Endothelial cell of umbilical vein (primary cell): ENCODE measurements at regions not wholly inside any gene's neighbourhood (a gene's known extent, or its start where the extent isn't known, plus 50 kb on each side); places are given as distances from the start of the nearest gene placed in this dataset.

Experiments used
- BruUV-seq: library from RNA; stranded (reverse); fragments of 400-500 nt; replicated peaks from 2 replicates; lab custom pipeline; 2021; lab: Mats Ljungman, UMichigan
- CTCF ChIA-PET: fragments of 300-600, 350-600 bp; sonication (Branson Sonifier 250); formaldehyde crosslinking; loops from one replicate; lab custom pipeline; 2021; ENCODE audit warnings: antibody characterized with exemption, inconsistent platforms; lab: Charles Lee
- POLR2A ChIA-PET: fragments of 300-600, 350-600 bp; sonication (Branson Sonifier 250); formaldehyde crosslinking; loops from one replicate; lab custom pipeline; 2021; ENCODE audit warnings: antibody characterized with exemption, inconsistent platforms; lab: Charles Lee
- DNase-seq: peaks from one replicate; pipeline ENCODE4 v3.0.0-alpha.2; 2011; ENCODE audit warnings: low read depth, low spot score
- FAIRE-seq: peaks from 2 replicates; lab custom pipeline; 2011; peaks lifted over from hg19 to GRCh38; lab: Jason Lieb, UNC
- H2AFZ ChIP-seq: 2 replicates; pipeline ENCODE4 v1.6.0; 2012; ENCODE audit warnings: low read depth, low read length, control low read depth, inconsistent platforms
- H3K27ac ChIP-seq: 2 replicates; pipeline ENCODE4 v1.5.1; 2011; ENCODE audit warnings: low read depth, mild to moderate bottlenecking, control low read depth, low read length, moderate library complexity; ENCODE audit not compliant: insufficient read depth
- H3K27me3 ChIP-seq, 2 experiments: 2 replicates each; pipeline versions ENCODE4 v1.6.0 to v1.6.1; 2011; ENCODE audit warnings: low read length in 2 of 2, mixed read lengths in 1 of 2; ENCODE audit not compliant: control insufficient read depth in 2 of 2, insufficient read depth in 2 of 2
- H3K36me3 ChIP-seq, 2 experiments: 2 replicates in 1 of 2; 3 replicates in 1 of 2; pipeline ENCODE4 v1.5.1; 2011; ENCODE audit warnings: low read length in 2 of 2, mild to moderate bottlenecking in 1 of 2, moderate library complexity in 1 of 2; ENCODE audit not compliant: control insufficient read depth in 2 of 2, insufficient read depth in 2 of 2; ENCODE audit errors: extremely low read depth in 1 of 2
- H3K4me1 ChIP-seq: 3 replicates; pipeline ENCODE4 v1.5.1; 2011; ENCODE audit warnings: mild to moderate bottlenecking, low read length; ENCODE audit not compliant: control insufficient read depth, insufficient read depth; ENCODE audit errors: extremely low read depth
- H3K4me2 ChIP-seq: 2 replicates; pipeline ENCODE4 v1.6.1; 2011; ENCODE audit warnings: low read length, control low read depth, mixed read lengths; ENCODE audit not compliant: insufficient read depth
- H3K4me3 ChIP-seq, 3 experiments: fragments of 200-600 bp in 1 of 3; sonication (generic), shearing (Covaris generic) in 1 of 3; replicated peaks in 1 of 3; 2 replicates each; pipeline ENCODE4 v1.5.1; 2011 to 2016; ENCODE audit warnings: control low read depth in 3 of 3, low read length in 3 of 3, mild to moderate bottlenecking in 2 of 3, inconsistent platforms in 1 of 3, low read depth in 1 of 3, moderate library complexity in 1 of 3; ENCODE audit not compliant: insufficient read depth in 1 of 3
- H3K79me2 ChIP-seq: 2 replicates; pipeline ENCODE4 v1.6.0; 2012; ENCODE audit warnings: low read length, inconsistent platforms; ENCODE audit not compliant: control insufficient read depth, insufficient read depth
- H3K9ac ChIP-seq: replicated peaks from 2 replicates; pipeline ENCODE3; 2011; ENCODE audit warnings: low read length, control low read depth; ENCODE audit not compliant: insufficient read depth; ENCODE audit errors: extremely low read depth
- H3K9me1 ChIP-seq: replicated peaks from 3 replicates; pipeline ENCODE4 v1.6.0; 2011; ENCODE audit warnings: mild to moderate bottlenecking, low read length; ENCODE audit not compliant: control insufficient read depth, insufficient read depth; ENCODE audit errors: extremely low read depth
- H3K9me3 ChIP-seq: replicated peaks from 2 replicates; pipeline ENCODE4 v1.5.1; 2012; ENCODE audit warnings: low read length, inconsistent platforms; ENCODE audit not compliant: control insufficient read depth, insufficient read depth
- H4K20me1 ChIP-seq: replicated peaks from 2 replicates; pipeline ENCODE3; 2011; ENCODE audit warnings: mild to moderate bottlenecking, low read length; ENCODE audit not compliant: control insufficient read depth, insufficient read depth; ENCODE audit errors: extremely low read depth
- EZH2 ChIP-seq: IDR thresholded peaks from 2 replicates; pipeline ENCODE4 v1.6.1; 2012; ENCODE audit warnings: borderline replicate concordance, low read depth, mild to moderate bottlenecking, moderate library complexity, low read length, inconsistent platforms; ENCODE audit not compliant: severe bottlenecking
- FOS ChIP-seq: IDR thresholded peaks from 2 replicates; pipeline ENCODE4 v1.6.1; 2011; ENCODE audit warnings: mild to moderate bottlenecking, low read length, moderate library complexity, borderline replicate concordance; ENCODE audit not compliant: insufficient read depth
- GATA2 ChIP-seq: IDR thresholded peaks from 2 replicates; pipeline ENCODE4 v1.7.0; 2011; ENCODE audit warnings: low read depth, mild to moderate bottlenecking, moderate library complexity, mixed read lengths, low read length; ENCODE audit not compliant: insufficient read length, insufficient read depth
- JUN ChIP-seq: IDR thresholded peaks from 2 replicates; pipeline ENCODE4 v1.6.1; 2011; ENCODE audit warnings: borderline replicate concordance, low read depth; ENCODE audit not compliant: insufficient read length, insufficient read depth
- MYC ChIP-seq: IDR thresholded peaks from one replicate; pipeline ENCODE4 v1.6.1; 2011; ENCODE audit warnings: mild to moderate bottlenecking, low read depth, low read length
- POLR2A ChIP-seq: IDR thresholded peaks from 2 replicates; pipeline ENCODE4 v1.6.1; 2012; ENCODE audit warnings: low read depth, mild to moderate bottlenecking, control low read depth, low read length
- POLR2AphosphoS5 ChIP-seq: IDR thresholded peaks from 2 replicates; pipeline ENCODE4 v1.6.1; 2012; ENCODE audit warnings: low read depth, mild to moderate bottlenecking, control low read depth, low read length, moderate library complexity; ENCODE audit not compliant: insufficient read depth
- dilution Hi-C: fragments of 300-500 bp; cut with MboI; formaldehyde crosslinking; loops from one replicate; pipeline ENCODE4 v1.15.0; 2019; ENCODE audit warnings: low sequenced_read_pairs; ENCODE audit not compliant: extremely low pct_ligation_motif_present
- intact Hi-C: fragments of 100-400 bp; cut with micrococcal nuclease; formaldehyde crosslinking; loops from one replicate; pipeline ENCODE4 v1.10.0; 2022
- TF ChIP-seq, protein P1 (sequence below): IDR thresholded peaks from 2 replicates; pipeline ENCODE4 v1.6.1; 2011; ENCODE audit not compliant: insufficient read depth, insufficient read length
- TF ChIP-seq, protein P2 (sequence below), 2 donors: IDR thresholded peaks; 1 replicate in 1 of 2; 2 replicates in 1 of 2; pipeline ENCODE4 v1.5.1; 2011; ENCODE audit warnings: low read length in 2 of 2, mild to moderate bottlenecking in 2 of 2, moderate library complexity in 2 of 2, control low read depth in 1 of 2, inconsistent platforms in 1 of 2, low read depth in 1 of 2; ENCODE audit not compliant: insufficient read depth in 1 of 2; ENCODE audit errors: extremely low read depth in 1 of 2

DNA sequence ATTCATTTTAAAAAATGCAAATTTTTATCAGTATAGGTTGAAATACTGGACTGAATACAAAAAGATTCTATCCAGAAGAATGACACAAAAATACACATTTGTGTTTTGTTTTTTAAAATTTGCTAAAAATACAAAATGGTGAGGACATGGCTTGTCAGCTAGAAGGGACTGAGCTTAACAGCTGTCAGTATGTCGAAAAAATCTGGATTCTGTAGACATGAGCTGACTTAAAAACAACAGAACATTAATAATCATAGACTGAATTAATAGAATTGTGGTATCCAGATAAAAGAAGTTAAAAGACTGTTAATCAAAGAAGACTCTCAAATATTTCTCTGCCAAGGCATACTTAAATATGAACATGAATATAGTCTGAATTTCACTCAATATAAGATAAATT lies 244.9 kb upstream of the CBLB start:
- FAIRE-seq (no peak), DNase-seq (no peak)
- Histone ChIP-seq H3K9ac (no peak overlapping the region), H3K27ac (no peak overlapping the region), H3K4me2 (no peak overlapping the region), H3K9me3 (no peaks in the 10 kb centered on the region), H3K27me3 (no peaks in the 10 kb centered on the region), H2AFZ (no peak overlapping the region), H4K20me1 (no peaks in the 10 kb centered on the region), H3K4me3 (no peak overlapping the region), H3K36me3 (no peaks in the 10 kb centered on the region), H3K9me1 (no peaks in the 10 kb centered on the region), H3K79me2 (no peaks in the 10 kb centered on the region), H3K4me1 (no peaks in the 10 kb centered on the region)
- TF ChIP-seq GATA2 (no peak), POLR2AphosphoS5 (no peak), POLR2A (no peak), FOS (no peak), JUN (no peak), MYC (no peak), EZH2 (no peak)
- TF ChIP-seq, protein P1, sequence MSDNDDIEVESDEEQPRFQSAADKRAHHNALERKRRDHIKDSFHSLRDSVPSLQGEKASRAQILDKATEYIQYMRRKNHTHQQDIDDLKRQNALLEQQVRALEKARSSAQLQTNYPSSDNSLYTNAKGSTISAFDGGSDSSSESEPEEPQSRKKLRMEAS: no peak
- TF ChIP-seq, protein P2, sequence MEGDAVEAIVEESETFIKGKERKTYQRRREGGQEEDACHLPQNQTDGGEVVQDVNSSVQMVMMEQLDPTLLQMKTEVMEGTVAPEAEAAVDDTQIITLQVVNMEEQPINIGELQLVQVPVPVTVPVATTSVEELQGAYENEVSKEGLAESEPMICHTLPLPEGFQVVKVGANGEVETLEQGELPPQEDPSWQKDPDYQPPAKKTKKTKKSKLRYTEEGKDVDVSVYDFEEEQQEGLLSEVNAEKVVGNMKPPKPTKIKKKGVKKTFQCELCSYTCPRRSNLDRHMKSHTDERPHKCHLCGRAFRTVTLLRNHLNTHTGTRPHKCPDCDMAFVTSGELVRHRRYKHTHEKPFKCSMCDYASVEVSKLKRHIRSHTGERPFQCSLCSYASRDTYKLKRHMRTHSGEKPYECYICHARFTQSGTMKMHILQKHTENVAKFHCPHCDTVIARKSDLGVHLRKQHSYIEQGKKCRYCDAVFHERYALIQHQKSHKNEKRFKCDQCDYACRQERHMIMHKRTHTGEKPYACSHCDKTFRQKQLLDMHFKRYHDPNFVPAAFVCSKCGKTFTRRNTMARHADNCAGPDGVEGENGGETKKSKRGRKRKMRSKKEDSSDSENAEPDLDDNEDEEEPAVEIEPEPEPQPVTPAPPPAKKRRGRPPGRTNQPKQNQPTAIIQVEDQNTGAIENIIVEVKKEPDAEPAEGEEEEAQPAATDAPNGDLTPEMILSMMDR (IDR thresholded peaks at IDR 0.05; ENCODE audit: extremely low read depth in 1 of 2, insufficient read depth in 1 of 2, low read depth in 1 of 2, low read length in 2 of 2): no peak
- no TSS peak for BruUV-seq
- ChIA-PET POLR2A (no interaction called here), CTCF (no interaction called here)
- dilution Hi-C loops (no loop called here), intact Hi-C loops (no loop called here)
